Sigmoid colon (tissue), 4 donors: ENCODE measurements at regions not wholly inside any gene's neighbourhood (a gene's known extent, or its start where the extent isn't known, plus 50 kb on each side); places are given as distances from the start of the nearest gene placed in this dataset.

Experiments
- CTCF ChIP-seq, 4 experiments: fragments of 450-650 bp in 3 of 4; fragments of 200-600 bp in 1 of 4; IDR thresholded peaks; one replicate each; pipeline ENCODE4 v1.5.1; 2016 to 2019; ENCODE audit warnings: antibody characterized with exemption in 4 of 4, mild to moderate bottlenecking in 3 of 4, moderate library complexity in 2 of 4
- EP300 ChIP-seq, 4 donors: sonication (generic); formaldehyde crosslinking; IDR thresholded peaks; one replicate each; pipeline ENCODE4 v1.6.1; 2017; ENCODE audit warnings: antibody characterized with exemption in 4 of 4
- POLR2AphosphoS5 ChIP-seq, 4 donors: sonication (generic); formaldehyde crosslinking; IDR thresholded peaks; one replicate each; pipeline ENCODE4 v1.6.1; 2017; ENCODE audit warnings: antibody characterized with exemption in 4 of 4

DNA sequence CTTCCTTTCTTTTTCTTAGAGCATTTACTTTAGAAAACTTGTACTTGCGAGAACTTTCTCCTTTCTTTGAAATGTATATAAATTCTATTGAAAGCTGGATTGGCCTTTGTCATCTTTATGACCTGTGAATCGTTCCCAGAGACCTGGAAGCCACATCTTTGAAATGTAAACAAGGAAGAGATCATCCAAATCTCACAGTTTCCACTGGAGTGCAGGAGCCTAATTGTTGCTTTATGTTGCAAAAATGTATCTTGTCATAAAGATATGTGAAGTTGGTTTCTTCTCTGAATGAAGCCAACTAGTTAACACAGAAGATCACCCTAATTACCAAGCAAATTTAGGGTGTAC lies 1101.8 kb downstream of the TAF11L14 start:
- no peak for TF ChIP-seq CTCF (IDR thresholded peaks at IDR 0.05)
- TF ChIP-seq EP300 (IDR thresholded peaks at IDR 0.05) = no peak
- no peak for TF ChIP-seq POLR2AphosphoS5 (IDR thresholded peaks at IDR 0.05)
